ENCODE measurements at regions not wholly inside any gene's neighbourhood (a gene's known extent, or its start where the extent isn't known, plus 50 kb on each side); places are given as distances from the start of the nearest gene placed in this dataset.
"Not testable (repeated sequence)": the region's sequence is repeated elsewhere in the genome, so short reads cannot be mapped to it uniquely, and the experiment has no call there.

- FAIRE-seq (no peak), DNase-seq (ENCODE audit: low read depth) (no peak)
- Histone ChIP-seq H3K27me3 (ENCODE audit: control insufficient read depth, insufficient read depth, low read length) (no peaks in the 10 kb centered on the region), H3K4me3 (ENCODE audit: low read depth, low read length) (no peak overlapping the region), H3K36me3 (ENCODE audit: control insufficient read depth, insufficient read depth, low read length) (no peaks in the 10 kb centered on the region)
- TF ChIP-seq CTCF (IDR thresholded peaks at IDR 0.05; ENCODE audit: insufficient read depth, low read length, severe bottlenecking): no peak
These were observed 193.2 kb downstream of the C1orf94 start for GRCh38 chr1:34369701-34370455.

DNA sequence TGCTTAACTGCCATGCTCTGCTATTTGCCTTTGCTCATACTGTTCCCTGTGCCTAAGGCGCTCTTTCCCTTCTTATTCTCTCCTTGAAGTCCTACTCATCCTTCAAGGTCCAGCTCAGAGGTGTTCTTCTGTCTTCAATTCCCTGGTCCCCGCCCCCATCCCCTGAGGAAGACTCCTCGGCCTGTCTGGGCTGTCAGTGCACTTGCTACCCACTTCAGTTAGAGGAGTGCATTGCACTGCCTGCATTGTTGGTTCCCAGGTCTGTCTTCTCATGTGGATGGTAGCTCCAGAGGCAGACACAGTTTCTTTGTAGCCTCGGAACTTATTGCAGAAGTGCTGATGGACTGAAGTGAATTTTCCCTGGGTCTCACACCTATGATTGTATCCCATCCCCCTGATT lies 194.0 kb downstream of the C1orf94 start:
- FAIRE-seq: no peak

GRCh38 chr1:34371179-34371578 lies 194.5 kb downstream of the C1orf94 start:
- DNase-seq (ENCODE audit: low read depth); H3K36me3 ChIP-seq (ENCODE audit: control insufficient read depth, insufficient read depth, low read length); FAIRE-seq; H3K4me3 ChIP-seq (ENCODE audit: low read depth, low read length); H3K27me3 ChIP-seq (ENCODE audit: control insufficient read depth, insufficient read depth, low read length): not testable (repeated sequence)

More for the DNA sequence above, 194.0 kb downstream of the C1orf94 start:
- Histone ChIP-seq H3K27me3 (ENCODE audit: control insufficient read depth, insufficient read depth, low read length) (no peaks in the 10 kb centered on the region), H3K36me3 (ENCODE audit: control insufficient read depth, insufficient read depth, low read length) (no peaks in the 10 kb centered on the region), H3K4me3 (ENCODE audit: low read depth, low read length) (no peak overlapping the region)
- DNase-seq (ENCODE audit: low read depth): no peak
- TF ChIP-seq CTCF (IDR thresholded peaks at IDR 0.05; ENCODE audit: insufficient read depth, low read length, severe bottlenecking): no peak

DNA sequence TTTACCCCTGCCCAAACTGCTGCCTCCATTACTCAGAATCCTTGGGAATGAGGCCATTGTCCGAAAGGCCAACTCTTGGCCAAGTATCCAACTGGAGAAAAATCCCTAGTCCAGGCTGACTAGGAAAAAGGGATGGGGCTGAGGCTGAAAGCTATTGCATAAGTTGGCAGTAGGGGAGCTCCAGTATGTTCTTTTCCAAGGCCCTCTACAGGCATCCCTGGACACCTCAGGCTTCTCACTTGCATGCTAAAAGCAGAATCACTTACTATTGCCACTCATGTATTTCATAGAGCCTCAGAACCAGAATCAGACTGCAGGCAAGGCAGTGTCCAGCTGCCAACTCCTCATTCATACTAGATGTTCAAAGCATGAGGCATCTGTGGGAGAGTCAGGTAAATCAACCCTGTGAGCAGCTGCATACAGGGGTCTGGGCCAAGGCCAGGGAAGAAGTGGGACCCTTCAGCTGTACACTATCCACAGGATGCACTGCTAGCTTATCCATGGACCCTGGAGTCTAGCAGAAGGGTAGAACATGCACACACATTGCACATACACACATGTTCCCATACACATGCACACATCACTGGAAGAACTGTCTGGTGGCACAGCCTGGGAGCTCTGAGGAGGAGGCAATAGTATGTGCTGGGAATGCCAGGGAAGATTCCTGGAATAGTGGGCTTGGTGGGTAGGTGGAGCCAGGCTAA lies 195.3 kb downstream of the C1orf94 start:
- Histone ChIP-seq H3K36me3 (ENCODE audit: control insufficient read depth, insufficient read depth, low read length) (no peaks in the 10 kb centered on the region), H3K27me3 (ENCODE audit: control insufficient read depth, insufficient read depth, low read length) (no peaks in the 10 kb centered on the region), H3K4me3 (ENCODE audit: low read depth, low read length) (no peak overlapping the region)
- FAIRE-seq (peak; percentile 94), DNase-seq (ENCODE audit: low read depth) (no peak)
- TF ChIP-seq CTCF (IDR thresholded peaks at IDR 0.05; ENCODE audit: insufficient read depth, low read length, severe bottlenecking): no peak

DNA sequence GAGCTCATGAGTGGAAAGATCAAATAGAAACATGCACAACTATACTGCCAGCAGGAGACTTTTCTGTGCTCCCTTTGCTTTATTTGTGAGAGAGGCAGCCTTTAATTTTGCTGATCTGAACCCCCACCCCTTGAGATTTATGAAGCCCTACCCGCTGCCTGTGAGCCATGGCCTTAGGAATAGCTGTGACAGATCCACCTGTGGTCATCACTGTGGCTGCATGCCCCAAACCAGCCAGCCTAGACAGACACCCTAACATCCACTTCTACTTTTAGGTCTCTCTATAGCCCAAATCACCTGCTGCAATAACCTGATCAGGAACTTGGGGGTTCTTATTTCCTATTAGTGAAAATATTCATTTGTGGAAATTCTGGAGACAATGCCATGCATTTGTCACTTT lies 196.2 kb downstream of the C1orf94 start:
- TF ChIP-seq CTCF (IDR thresholded peaks at IDR 0.05; ENCODE audit: insufficient read depth, low read length, severe bottlenecking): no peak
- Histone ChIP-seq H3K36me3 (ENCODE audit: control insufficient read depth, insufficient read depth, low read length) (no peaks in the 10 kb centered on the region), H3K27me3 (ENCODE audit: control insufficient read depth, insufficient read depth, low read length) (no peaks in the 10 kb centered on the region), H3K4me3 (ENCODE audit: low read depth, low read length) (no peak overlapping the region)
- DNase-seq (ENCODE audit: low read depth) (no peak), FAIRE-seq (no peak)

DNA sequence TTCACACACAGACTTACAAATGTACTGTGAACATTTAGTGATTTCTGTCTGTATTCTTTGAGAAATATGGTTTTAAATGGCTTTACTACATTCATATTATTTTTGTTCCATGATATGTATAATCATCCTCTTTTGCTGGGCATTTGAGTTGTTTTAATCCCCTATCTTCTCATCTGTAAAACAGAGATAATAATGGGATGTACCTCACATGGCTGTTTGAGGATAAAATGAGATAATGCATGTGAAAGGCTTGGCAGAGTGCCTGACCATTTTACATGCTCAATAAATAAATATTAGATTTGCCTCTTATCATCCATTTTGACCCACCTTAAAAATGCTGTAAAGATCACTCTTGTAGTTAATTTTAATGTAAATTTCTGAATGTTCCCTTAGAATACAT lies 197.2 kb downstream of the C1orf94 start:
- Histone ChIP-seq H3K27me3 (ENCODE audit: control insufficient read depth, insufficient read depth, low read length) (no peaks in the 10 kb centered on the region), H3K4me3 (ENCODE audit: low read depth, low read length) (no peak overlapping the region), H3K36me3 (ENCODE audit: control insufficient read depth, insufficient read depth, low read length) (no peaks in the 10 kb centered on the region)
- DNase-seq (ENCODE audit: low read depth): no peak
- no peak for TF ChIP-seq CTCF (IDR thresholded peaks at IDR 0.05; ENCODE audit: insufficient read depth, low read length, severe bottlenecking)
- FAIRE-seq: no peak

Data from bronchial epithelial cell (primary cell).